ENCODE measurements at regions not wholly inside any gene's neighbourhood (a gene's known extent, or its start where the extent isn't known, plus 50 kb on each side); places are given as distances from the start of the nearest gene placed in this dataset.

DNA sequence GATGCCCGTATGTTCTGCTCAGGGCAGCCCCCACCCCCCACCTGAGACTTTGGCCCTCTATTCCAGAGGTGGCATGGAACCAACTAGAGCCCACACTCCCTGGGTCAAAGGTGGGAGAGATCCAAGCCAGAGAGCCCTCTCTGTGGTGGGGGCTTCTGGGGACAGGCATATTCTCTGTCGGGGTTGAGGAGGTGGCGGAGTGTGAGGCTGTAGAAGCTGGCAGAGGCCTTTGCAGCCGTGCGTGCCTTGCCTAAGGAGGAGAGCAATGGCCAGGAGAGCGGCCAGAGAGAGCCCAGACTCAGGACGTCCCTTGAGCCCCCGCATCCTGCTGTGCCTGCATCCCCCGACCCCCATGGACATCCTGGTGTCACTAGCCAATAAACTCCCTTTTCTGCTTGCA, 79.2 kb upstream of the HPCAL1 start:
- no peak overlapping the region for H3K4me3 ChIP-seq
- in situ Hi-C loops (cut with MboI; ENCODE audit: low pct_ligation_motif_present in 1 of 4, low pct_unique_long_range_greater_than_20kb in 1 of 4, low sequenced_read_pairs in 3 of 4) = no loop called here
- H3K27ac ChIP-seq = no peak overlapping the region
- no peaks in the 10 kb centered on the region for H3K9me3 ChIP-seq
- DNase-seq = no peak
- H3K27me3 ChIP-seq = no peaks in the 10 kb centered on the region
- TF ChIP-seq POLR2A (IDR thresholded peaks at IDR 0.05) (no peak), POLR2AphosphoS5 (IDR thresholded peaks at IDR 0.05) (no peak), CTCF (IDR thresholded peaks at IDR 0.05) (no peak), EP300 (IDR thresholded peaks at IDR 0.05; ENCODE audit: low read depth) (no peak)
- WGBS, 2 donors (ENCODE audit: low coverage in 1 of 2) = 60 to 82% methylated on average over 1 to 9 of the region's 9 CpGs
- peaks cover 0 to 26% (median 23%) of the 10 kb centered on the region in 4 donors for H3K4me1 ChIP-seq
- intact Hi-C loops (cut with DNase I; ENCODE audit: low total_unique reads) = no loop called here
- H3K36me3 ChIP-seq = no peaks in the 10 kb centered on the region

DNA sequence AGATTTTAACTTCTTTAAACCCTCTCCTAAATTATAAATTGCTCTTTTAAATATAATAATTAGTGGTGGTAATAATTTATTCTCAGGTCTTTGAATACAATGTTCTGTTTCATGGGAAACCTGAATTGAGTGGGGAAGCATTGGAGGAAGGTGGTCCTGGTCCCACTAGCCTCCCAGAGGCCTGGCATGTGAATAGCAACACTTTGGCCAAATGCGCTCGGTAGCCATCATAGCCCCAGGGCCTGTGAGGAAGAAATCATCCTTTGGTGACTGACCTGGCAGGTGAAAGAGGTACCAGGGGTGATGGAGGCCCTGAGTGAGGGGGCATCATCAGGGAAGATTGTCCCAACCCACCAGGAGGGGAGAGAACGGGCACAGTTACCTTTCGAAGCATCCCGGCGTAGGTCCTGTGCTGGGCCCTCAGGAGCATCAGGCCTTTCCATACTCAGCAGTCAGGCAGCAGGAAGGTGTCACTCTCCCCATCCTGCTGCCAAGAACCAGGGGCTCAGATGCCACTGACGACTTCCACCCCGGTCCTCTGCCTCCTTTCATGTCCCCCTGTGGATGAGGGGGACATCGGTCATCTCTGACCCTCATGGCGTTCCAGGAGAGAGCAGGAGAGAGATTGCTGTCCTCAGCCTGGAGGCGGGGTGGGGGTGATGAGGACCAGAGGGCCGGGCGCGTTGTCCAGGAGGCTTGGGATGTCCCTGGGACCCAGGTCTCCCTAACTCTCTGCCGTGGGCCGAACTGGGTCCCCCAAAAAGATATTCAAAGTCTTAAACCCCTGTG, 78.6 kb upstream of the HPCAL1 start:
- WGBS, 2 donors (ENCODE audit: low coverage in 1 of 2) = 91% methylated on average over 16 of the region's 16 CpGs; no CpG with 5 or more reads in 1 of the 2 donors
- TF ChIP-seq EP300 (IDR thresholded peaks at IDR 0.05; ENCODE audit: low read depth) (no peak), POLR2AphosphoS5 (IDR thresholded peaks at IDR 0.05) (no peak), CTCF (IDR thresholded peaks at IDR 0.05) (no peak), POLR2A (IDR thresholded peaks at IDR 0.05) (no peak)
- no peak overlapping the region for H3K27ac ChIP-seq

GRCh38 chr2:10224734-10225133, 78.0 kb upstream of the HPCAL1 start:
- Histone ChIP-seq H3K4me1 (peaks cover 0 to 38% (median 30%) of the 10 kb centered on the region in 4 donors), H3K4me3 (no peak overlapping the region), H3K27ac (no peak overlapping the region), H3K36me3 (no peaks in the 10 kb centered on the region), H3K9me3 (no peaks in the 10 kb centered on the region), H3K27me3 (no peaks in the 10 kb centered on the region)
- in situ Hi-C loops (cut with MboI; ENCODE audit: low pct_ligation_motif_present in 1 of 4, low pct_unique_long_range_greater_than_20kb in 1 of 4, low sequenced_read_pairs in 3 of 4) (no loop called here), intact Hi-C loops (cut with DNase I; ENCODE audit: low total_unique reads) (no loop called here)
- no peak for TF ChIP-seq CTCF (IDR thresholded peaks at IDR 0.05)
- no peak for TF ChIP-seq EP300 (IDR thresholded peaks at IDR 0.05; ENCODE audit: low read depth)
- no peak for TF ChIP-seq POLR2AphosphoS5 (IDR thresholded peaks at IDR 0.05)
- no peak for TF ChIP-seq POLR2A (IDR thresholded peaks at IDR 0.05)
- WGBS, 2 donors (ENCODE audit: low coverage in 1 of 2) = 91% methylated on average over 7 of the region's 7 CpGs; no CpG with 5 or more reads in 1 of the 2 donors
- no peak for DNase-seq

More for the DNA sequence above, 78.6 kb upstream of the HPCAL1 start:
- Histone ChIP-seq H3K4me3 (no peak overlapping the region), H3K27me3 (no peaks in the 10 kb centered on the region), H3K4me1 (peaks cover 0 to 32% (median 27%) of the 10 kb centered on the region in 4 donors), H3K36me3 (no peaks in the 10 kb centered on the region), H3K9me3 (no peaks in the 10 kb centered on the region)
- intact Hi-C loops (cut with DNase I; ENCODE audit: low total_unique reads) = no loop called here
- DNase-seq = no peak
- in situ Hi-C loops (cut with MboI; ENCODE audit: low pct_ligation_motif_present in 1 of 4, low pct_unique_long_range_greater_than_20kb in 1 of 4, low sequenced_read_pairs in 3 of 4) = no loop called here

GRCh38 chr2:10225291-10226037, 77.2 kb upstream of the HPCAL1 start:
- Histone ChIP-seq H3K4me1 (peaks cover 0 to 38% (median 30%) of the 10 kb centered on the region in 4 donors), H3K27ac (peak overlapping the region in 2 of 4 donors; percentile 3 to 19), H3K27me3 (no peaks in the 10 kb centered on the region), H3K9me3 (no peaks in the 10 kb centered on the region), H3K4me3 (no peak overlapping the region), H3K36me3 (no peaks in the 10 kb centered on the region)
- 60% methylated on average over 15 of the region's 15 CpGs; no CpG with 5 or more reads in 1 of the 2 donors for WGBS, 2 donors (ENCODE audit: low coverage in 1 of 2)
- in situ Hi-C loops (cut with MboI; ENCODE audit: low pct_ligation_motif_present in 1 of 4, low pct_unique_long_range_greater_than_20kb in 1 of 4, low sequenced_read_pairs in 3 of 4) = no loop called here
- DNase-seq = no peak
- intact Hi-C loops (cut with DNase I; ENCODE audit: low total_unique reads) = no loop called here
- TF ChIP-seq POLR2A (IDR thresholded peaks at IDR 0.05) (no peak), CTCF (IDR thresholded peaks at IDR 0.05) (no peak), EP300 (IDR thresholded peaks at IDR 0.05; ENCODE audit: low read depth) (no peak), POLR2AphosphoS5 (IDR thresholded peaks at IDR 0.05) (no peak)
